HG03045 (cell line): ENCODE measurements at regions not wholly inside any gene's neighbourhood (a gene's known extent, or its start where the extent isn't known, plus 50 kb on each side); places are given as distances from the start of the nearest gene placed in this dataset.

Experiments
- ATAC-seq: cut with Tn5 transposase; IDR thresholded peaks from one replicate; pipeline ENCODE4 v1.9.1; 2021; ENCODE audit warnings: mild to moderate bottlenecking, moderate library complexity; ENCODE audit not compliant: unreplicated experiment

GRCh38 chr6:24987446-24988115 lies 51.8 kb upstream of the RIPOR2 start:
- no peak for ATAC-seq

DNA sequence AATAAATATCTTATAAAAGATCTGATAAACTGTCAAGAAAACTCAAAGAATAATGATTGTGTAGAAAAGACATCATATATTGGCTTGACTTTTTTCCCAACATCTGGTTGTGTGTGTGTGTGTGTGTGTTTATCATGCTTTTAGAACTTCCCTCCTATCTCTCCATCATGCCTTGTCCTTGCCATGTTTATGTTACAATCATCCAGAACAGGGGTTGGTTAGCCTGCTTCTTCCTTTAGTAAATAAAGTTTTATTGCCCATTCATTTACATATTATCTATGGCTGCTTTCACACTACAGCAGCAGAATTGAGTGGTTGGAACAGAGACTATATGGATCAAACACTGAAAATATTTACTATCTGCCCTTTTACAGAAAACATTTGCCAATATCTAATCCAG lies 52.8 kb upstream of the RIPOR2 start:
- no peak for ATAC-seq

DNA sequence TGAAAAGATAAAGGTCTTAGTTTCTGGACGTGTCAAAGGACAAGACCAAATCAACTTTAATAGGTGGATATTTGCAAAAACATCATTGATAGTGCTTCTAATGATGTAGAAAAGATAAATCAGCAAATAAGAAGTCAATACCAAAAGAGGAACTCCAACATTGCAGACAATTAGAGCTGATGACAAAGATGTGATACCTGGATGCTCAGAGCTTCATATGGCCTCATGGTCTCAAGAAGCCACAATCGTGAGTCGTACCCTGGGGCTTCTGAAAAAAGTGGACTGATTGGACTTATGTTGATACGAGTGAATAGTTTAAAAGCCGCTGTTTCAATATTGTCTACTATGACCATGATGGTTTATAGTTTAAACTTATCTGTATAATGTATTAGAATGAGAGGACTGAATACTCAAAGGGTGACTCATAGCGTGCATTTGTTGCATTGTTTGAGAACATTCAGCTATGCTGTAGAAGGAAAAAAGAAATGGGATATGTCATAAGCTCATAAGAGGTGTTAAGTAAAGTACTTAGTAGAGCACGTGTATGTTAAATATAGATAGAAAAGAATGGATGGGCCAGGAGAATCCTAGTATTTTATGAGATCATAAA lies 54.6 kb upstream of the RIPOR2 start:
- no peak for ATAC-seq

DNA sequence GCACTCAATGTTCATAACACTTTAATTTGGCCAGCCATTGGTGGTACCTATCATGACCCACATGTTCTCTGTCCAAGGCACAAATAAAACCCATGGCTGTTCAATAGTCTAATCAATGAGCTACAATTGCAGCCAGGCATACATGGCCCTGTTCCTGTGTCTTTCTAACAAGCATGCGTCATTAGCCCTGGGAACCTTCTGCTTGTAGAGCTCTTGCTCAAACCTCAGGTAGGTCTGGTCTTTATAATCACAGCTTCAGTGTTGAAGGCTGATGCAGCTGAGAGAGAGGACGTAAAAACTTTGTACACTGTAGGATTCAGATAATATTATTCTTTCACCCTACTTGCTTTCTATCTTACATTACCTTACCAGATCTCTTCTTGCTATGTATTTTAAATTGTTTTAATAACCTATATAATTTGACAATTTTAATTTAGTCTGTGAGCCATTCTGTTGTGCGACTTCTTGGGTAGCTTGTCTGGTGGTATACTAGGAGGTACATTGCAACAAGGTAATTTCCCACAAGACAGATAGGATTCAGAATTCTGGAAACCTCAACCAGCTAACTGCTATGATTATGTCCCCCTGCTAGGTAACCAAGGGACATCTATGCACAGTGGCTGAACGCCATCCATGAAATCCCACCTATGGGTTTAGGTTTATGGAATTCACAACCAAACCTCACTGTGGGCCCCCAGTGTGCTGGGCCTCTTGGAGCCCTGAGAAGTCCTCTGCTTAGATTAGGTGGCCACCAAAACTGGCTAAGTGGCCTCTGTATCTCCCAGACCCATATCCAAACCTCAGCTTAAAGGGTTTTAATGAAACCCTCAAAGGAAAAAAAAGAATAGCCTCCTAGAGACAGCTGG lies 55.4 kb upstream of the RIPOR2 start:
- no peak for ATAC-seq

DNA sequence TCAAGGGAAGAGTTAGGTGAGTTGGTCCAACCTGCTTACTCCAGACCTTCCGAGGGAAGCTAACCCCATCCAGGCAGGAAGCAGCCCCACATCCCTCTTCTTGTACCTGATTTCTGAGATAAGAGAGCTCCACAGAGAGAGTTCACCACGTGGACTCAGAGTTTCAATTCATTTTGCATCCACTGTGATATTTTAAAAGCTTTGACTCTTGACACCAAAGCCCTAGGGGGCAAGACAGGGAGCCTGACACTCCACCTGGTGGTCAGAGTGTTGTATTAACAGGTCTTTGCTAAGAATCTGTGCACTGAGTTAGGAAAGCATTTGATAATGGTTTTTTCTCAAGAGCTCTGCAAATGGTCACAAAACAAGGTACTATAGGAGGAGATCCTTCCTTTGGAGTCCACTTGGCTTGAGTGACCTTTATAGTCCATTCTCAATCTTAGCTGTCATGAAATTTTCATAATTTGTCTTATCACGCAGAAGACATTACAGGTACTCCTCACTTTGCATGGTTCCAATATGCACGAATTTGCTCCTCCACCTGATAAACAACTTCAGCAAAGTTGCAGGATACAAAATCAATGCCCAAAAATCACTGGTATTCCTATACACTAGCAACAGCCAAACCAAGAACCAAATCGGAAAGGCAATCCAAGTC lies 56.2 kb upstream of the RIPOR2 start:
- peak; percentile 81 for ATAC-seq

- ATAC-seq = no peak
These were observed 59.1 kb upstream of the RIPOR2 start for GRCh38 chr6:24994812-24995211.

GRCh38 chr6:24995270-24995669 lies 59.5 kb upstream of the RIPOR2 start:
- ATAC-seq = no peak

DNA sequence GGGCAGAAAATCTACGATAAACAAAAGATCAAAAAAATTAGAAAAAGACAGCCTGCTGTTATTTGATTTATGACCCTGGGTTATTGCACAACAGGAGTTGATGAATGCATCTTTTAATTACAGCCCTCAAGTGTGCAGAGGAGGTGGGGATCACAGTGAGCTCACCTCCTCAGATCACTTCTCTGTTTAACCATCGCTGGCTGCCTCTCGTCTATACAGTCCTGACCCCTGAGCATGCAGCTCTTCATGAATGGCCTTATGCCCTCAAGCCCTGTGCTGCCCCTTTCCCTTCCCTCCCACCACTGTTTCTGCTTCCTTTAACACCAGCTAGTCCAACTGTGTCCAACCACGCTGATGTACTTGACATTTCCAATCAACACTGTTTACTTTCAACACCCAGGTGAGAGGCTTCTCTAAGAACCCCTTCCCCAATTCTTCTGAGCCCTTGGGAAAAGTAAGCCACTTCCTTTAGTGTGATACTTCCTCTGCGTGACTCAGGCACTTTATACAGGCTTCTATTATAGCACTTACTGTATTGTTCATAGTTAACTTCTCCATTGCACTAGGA lies 60.6 kb upstream of the RIPOR2 start:
- no peak for ATAC-seq

DNA sequence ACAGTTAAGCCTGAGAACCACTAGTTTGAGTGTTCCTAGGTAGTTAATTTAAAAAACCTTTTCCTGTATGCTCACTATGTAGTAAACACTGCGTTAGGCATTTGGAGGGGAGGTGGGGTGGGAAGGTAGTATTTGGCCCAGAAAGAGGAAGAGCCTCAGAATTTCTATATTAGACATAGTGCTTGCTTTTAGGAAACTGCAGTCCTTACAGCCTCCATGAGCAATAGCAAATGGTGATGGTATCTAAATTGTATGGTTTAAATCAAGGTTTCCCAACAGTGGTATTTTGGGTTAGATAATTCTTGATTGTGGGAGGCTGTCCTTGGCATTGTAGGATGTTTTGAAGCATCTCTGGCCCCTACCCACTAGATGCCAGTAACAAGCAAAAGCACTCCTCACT lies 61.5 kb upstream of the RIPOR2 start:
- no peak for ATAC-seq

DNA sequence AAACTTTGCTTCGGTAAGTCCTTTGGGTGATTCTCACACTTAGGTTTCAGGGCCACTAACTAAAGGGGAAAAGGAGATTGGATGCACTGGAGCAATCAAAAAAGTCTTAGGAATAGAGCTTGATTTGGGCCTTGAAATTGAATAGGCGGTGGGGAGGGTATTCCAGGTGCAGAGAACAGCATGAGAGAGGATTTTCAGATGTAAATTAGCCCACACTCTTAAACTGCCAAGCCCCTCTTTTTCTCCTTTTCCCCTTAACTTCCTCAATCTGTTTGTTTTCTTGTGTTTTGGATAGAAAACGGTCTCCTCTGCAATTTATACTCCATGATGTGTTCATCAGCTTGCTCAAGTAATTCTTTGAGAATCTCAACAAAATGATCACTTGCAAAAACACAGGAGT lies 62.1 kb upstream of the RIPOR2 start:
- ATAC-seq = no peak

GRCh38 chr6:25002326-25003091 lies 66.7 kb upstream of the RIPOR2 start:
- ATAC-seq = no peak

- ATAC-seq = no peak
These were observed 68.6 kb upstream of the RIPOR2 start for GRCh38 chr6:25004357-25004756.

GRCh38 chr6:25005010-25005409 lies 69.2 kb upstream of the RIPOR2 start:
- no peak for ATAC-seq

- no peak for ATAC-seq
These were observed 70.3 kb upstream of the RIPOR2 start for GRCh38 chr6:25006075-25006474.

GRCh38 chr6:25006565-25007001 lies 70.8 kb upstream of the RIPOR2 start:
- ATAC-seq = no peak

DNA sequence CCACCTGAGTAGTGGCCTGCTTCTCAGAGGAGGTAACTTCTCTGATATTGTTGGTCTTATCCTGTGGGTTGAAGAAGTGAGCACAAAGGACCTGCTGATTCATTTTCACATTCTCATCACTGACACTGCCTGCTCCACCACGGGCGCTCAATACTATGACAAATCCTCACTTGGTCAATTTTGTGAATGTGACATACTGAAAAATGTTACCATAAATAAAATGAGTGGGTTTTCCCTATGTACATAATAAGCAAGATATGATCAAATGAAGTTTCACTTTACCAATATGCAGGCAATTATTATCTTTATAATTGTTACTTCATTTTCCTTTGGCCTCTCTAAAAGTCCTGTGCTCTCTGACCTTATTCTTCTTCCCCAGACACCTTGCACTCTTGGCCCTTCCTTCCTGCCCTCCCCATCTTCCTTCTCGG lies 71.5 kb upstream of the RIPOR2 start:
- ATAC-seq = peak; percentile 74

- no peak for ATAC-seq
These were observed 73.1 kb upstream of the RIPOR2 start for GRCh38 chr6:25008707-25009392.

GRCh38 chr6:25009393-25009710 lies 73.6 kb upstream of the RIPOR2 start:
- ATAC-seq = no peak

GRCh38 chr6:25010176-25010575 lies 74.4 kb upstream of the RIPOR2 start:
- ATAC-seq = no peak
